ENCODE measurements at regions not wholly inside any gene's neighbourhood (a gene's known extent, or its start where the extent isn't known, plus 50 kb on each side); places are given as distances from the start of the nearest gene placed in this dataset.
"Not testable (repeated sequence)": the region's sequence is repeated elsewhere in the genome, so short reads cannot be mapped to it uniquely, and the experiment has no call there.

DNA sequence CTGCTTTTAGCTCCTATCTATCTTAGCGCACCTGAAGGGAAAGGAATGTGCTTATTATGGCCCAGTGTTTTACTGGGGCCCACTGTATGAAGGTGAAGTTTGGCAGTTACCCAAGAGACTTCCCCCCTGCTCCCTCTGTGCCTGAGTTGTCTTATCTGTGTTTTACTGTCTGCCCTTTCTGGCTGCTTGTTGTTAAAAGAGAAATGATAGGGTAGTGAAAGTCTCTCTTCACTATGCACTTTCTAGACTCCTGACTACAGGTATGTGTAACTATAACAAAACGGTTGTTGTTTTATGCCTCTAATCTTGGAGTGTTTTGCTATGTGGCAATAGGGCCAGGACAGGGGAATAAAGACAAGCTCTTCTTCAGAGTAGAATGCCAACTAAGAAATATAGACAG is 326.9 kb downstream of the KIF20B start:
- Histone ChIP-seq H3K9me3 (ENCODE audit: control insufficient read depth, low read length) (no peaks in the 10 kb centered on the region), H3K9ac (no peak overlapping the region), H3K4me3 (ENCODE audit: low read depth, low read length) (no peak overlapping the region), H3K4me1 (peaks cover 5% of the 10 kb centered on the region), H3K4me2 (ENCODE audit: low read length) (no peak overlapping the region), H3K79me2 (no peaks in the 10 kb centered on the region), H3K27me3 (ENCODE audit: control insufficient read depth, insufficient read depth, low read length) (no peaks in the 10 kb centered on the region), H3K27ac (no peak overlapping the region), H3K36me3 (ENCODE audit: control insufficient read depth, insufficient read depth, low read length) (no peaks in the 10 kb centered on the region), H2AFZ (peak overlapping the region; percentile 13)
- TF ChIP-seq, protein P1, sequence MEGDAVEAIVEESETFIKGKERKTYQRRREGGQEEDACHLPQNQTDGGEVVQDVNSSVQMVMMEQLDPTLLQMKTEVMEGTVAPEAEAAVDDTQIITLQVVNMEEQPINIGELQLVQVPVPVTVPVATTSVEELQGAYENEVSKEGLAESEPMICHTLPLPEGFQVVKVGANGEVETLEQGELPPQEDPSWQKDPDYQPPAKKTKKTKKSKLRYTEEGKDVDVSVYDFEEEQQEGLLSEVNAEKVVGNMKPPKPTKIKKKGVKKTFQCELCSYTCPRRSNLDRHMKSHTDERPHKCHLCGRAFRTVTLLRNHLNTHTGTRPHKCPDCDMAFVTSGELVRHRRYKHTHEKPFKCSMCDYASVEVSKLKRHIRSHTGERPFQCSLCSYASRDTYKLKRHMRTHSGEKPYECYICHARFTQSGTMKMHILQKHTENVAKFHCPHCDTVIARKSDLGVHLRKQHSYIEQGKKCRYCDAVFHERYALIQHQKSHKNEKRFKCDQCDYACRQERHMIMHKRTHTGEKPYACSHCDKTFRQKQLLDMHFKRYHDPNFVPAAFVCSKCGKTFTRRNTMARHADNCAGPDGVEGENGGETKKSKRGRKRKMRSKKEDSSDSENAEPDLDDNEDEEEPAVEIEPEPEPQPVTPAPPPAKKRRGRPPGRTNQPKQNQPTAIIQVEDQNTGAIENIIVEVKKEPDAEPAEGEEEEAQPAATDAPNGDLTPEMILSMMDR (IDR thresholded peaks at IDR 0.05) = no peak

DNA sequence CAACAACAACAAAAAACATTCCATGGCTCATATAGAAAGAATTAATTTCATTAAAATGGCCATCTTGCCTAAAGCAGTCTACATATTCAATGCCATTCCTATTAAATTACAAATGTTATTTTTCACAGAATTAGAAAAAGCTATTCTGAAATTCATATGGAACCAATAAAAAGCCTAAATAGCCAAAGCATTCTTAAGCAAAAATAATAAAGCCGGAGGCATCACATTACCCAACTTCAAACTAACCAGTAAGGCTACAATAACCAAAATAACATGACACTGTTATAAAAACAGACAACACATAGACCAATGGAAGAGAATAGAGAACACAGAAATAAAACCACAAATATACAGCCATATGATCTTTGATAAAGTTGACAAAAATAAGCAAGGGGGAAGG is 330.4 kb downstream of the KIF20B start:
- Histone ChIP-seq H3K36me3 (ENCODE audit: control insufficient read depth, insufficient read depth, low read length) (no peaks in the 10 kb centered on the region), H3K4me1 (peaks cover 5% of the 10 kb centered on the region), H3K27ac (no peak overlapping the region), H3K4me3 (ENCODE audit: low read depth, low read length) (no peak overlapping the region), H3K27me3 (ENCODE audit: control insufficient read depth, insufficient read depth, low read length) (no peaks in the 10 kb centered on the region), H3K4me2 (ENCODE audit: low read length) (no peak overlapping the region), H3K9me3 (ENCODE audit: control insufficient read depth, low read length) (no peaks in the 10 kb centered on the region), H2AFZ (no peak overlapping the region), H3K9ac (no peak overlapping the region), H3K79me2 (no peaks in the 10 kb centered on the region)
- TF ChIP-seq, protein P1 (IDR thresholded peaks at IDR 0.05) = no peak

DNA sequence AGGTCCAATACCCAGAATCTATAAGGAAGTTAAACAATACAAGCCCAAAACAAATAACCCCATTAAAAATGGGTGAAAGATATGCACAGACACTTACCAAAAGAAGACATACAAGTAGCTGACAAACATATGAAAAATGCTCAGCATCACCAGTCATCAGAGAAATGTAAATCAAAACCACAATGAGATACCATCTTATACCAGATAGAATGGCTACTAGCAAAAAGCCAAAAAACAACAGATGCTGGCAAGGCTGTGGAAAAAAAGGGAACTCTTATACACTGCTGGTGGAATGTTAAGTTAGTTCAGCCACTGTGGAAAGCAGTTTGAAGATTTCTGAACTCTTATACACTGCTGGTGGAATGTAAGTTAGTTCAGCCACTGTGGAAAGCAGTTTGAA is 331.1 kb downstream of the KIF20B start:
- no peak overlapping the region for H2AFZ ChIP-seq
- no peaks in the 10 kb centered on the region for H3K36me3 ChIP-seq (ENCODE audit: control insufficient read depth, insufficient read depth, low read length)
- H3K79me2 ChIP-seq = no peaks in the 10 kb centered on the region
- no peak overlapping the region for H3K4me3 ChIP-seq (ENCODE audit: low read depth, low read length)
- H3K4me2 ChIP-seq (ENCODE audit: low read length) = no peak overlapping the region
- no peak overlapping the region for H3K27ac ChIP-seq
- no peaks in the 10 kb centered on the region for H3K27me3 ChIP-seq (ENCODE audit: control insufficient read depth, insufficient read depth, low read length)
- H3K9me3 ChIP-seq (ENCODE audit: control insufficient read depth, low read length) = no peaks in the 10 kb centered on the region
- H3K4me1 ChIP-seq = peaks cover 5% of the 10 kb centered on the region
- TF ChIP-seq, protein P1 (IDR thresholded peaks at IDR 0.05) = no peak
- H3K9ac ChIP-seq = no peak overlapping the region

DNA sequence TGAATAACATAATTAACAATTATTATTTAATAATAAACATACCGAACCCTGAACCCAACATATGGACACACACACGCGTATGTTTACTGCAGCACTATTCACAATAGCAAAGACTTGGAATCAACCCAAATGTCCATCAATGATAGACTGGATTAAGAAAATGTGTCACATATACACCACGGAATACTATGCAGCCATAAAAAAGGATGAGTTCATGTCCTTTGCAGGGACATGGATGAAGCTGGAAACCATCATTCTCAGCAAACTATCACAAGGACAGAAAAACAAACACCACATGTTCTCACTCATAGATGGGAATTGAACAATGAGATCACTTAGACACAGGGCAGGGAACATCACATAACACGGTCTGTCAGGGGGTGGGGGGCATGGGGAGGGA is 333.5 kb downstream of the KIF20B start:
- not testable (repeated sequence) for H3K36me3 ChIP-seq (ENCODE audit: control insufficient read depth, insufficient read depth, low read length); H3K9me3 ChIP-seq (ENCODE audit: control insufficient read depth, low read length); H3K4me3 ChIP-seq (ENCODE audit: low read depth, low read length); H3K9ac ChIP-seq; H2AFZ ChIP-seq; H3K27me3 ChIP-seq (ENCODE audit: control insufficient read depth, insufficient read depth, low read length); H3K4me2 ChIP-seq (ENCODE audit: low read length); H3K27ac ChIP-seq; H3K79me2 ChIP-seq; H3K4me1 ChIP-seq

DNA sequence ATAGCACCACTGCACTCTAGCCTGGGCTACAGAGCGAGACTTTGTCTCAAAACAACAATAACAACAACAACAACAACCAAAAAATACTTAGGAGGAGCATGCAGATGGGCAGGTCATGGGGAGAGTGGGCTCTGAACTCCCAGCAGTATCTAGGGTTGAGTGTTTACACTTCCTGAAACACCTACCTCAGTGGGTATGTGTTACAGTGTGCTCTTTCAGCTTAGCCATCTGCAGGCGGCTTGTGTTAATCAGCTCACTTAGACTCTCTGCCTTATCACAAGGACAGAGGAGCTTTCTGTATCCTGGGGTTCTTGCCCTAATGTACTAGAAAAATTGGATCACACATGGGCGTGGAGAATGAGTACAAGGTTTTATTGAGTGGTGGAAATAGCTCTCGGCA is 340.2 kb downstream of the KIF20B start:
- no peak overlapping the region for H3K4me2 ChIP-seq (ENCODE audit: low read length)
- no peak overlapping the region for H2AFZ ChIP-seq
- H3K9ac ChIP-seq = no peak overlapping the region
- no peak overlapping the region for H3K4me3 ChIP-seq (ENCODE audit: low read depth, low read length)
- H3K36me3 ChIP-seq (ENCODE audit: control insufficient read depth, insufficient read depth, low read length) = no peaks in the 10 kb centered on the region
- TF ChIP-seq, protein P1 (IDR thresholded peaks at IDR 0.05) = no peak
- H3K27me3 ChIP-seq (ENCODE audit: control insufficient read depth, insufficient read depth, low read length) = no peaks in the 10 kb centered on the region
- no peaks in the 10 kb centered on the region for H3K4me1 ChIP-seq
- H3K9me3 ChIP-seq (ENCODE audit: control insufficient read depth, low read length) = no peaks in the 10 kb centered on the region
- H3K79me2 ChIP-seq = no peaks in the 10 kb centered on the region
- H3K27ac ChIP-seq = no peak overlapping the region

Data from parathyroid adenoma (tissue), 2 donors.